ENCODE measurements at regions not wholly inside any gene's neighbourhood (a gene's known extent, or its start where the extent isn't known, plus 50 kb on each side); places are given as distances from the start of the nearest gene placed in this dataset.

- no peak for TF ChIP-seq CTCF (IDR thresholded peaks at IDR 0.05; ENCODE audit: extremely low read depth, insufficient read depth, missing control alignments)
- no peak for DNase-seq (ENCODE audit: low spot score)
- in situ Hi-C loops (cut with MboI; ENCODE audit: low pct_unique_long_range_greater_than_20kb, low sequenced_read_pairs, unreplicated experiment), result no loop called here
These were observed 389.4 kb upstream of the RORB start for GRCh38 chr9:74107692-74108091.

GRCh38 chr9:74115976-74116375 is 381.2 kb upstream of the RORB start:
- DNase-seq (ENCODE audit: low spot score), result no peak
- no peak for TF ChIP-seq CTCF (IDR thresholded peaks at IDR 0.05; ENCODE audit: extremely low read depth, insufficient read depth, missing control alignments)
- in situ Hi-C loops (cut with MboI; ENCODE audit: low pct_unique_long_range_greater_than_20kb, low sequenced_read_pairs, unreplicated experiment), result no loop called here

DNA sequence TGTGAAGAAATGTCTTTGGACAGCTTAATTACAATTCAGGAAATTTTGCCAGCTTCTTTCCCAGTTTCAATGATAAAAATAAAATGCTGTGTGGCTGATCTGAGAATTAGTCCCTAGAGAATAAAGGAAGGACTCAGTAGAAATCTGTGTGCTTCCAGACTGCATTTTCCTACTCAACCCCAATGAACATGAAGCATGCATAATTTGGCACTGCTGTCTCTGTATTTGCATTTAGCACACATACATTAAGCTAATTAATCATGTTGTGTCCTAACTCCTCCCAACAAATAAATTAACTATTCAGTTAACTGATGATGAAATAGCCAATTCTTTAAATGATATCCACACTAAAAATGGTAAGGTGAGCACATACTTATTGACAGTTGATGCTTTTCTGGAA is 380.0 kb upstream of the RORB start:
- in situ Hi-C loops (cut with MboI; ENCODE audit: low pct_unique_long_range_greater_than_20kb, low sequenced_read_pairs, unreplicated experiment), result no loop called here
- TF ChIP-seq CTCF (IDR thresholded peaks at IDR 0.05; ENCODE audit: extremely low read depth, insufficient read depth, missing control alignments), result no peak
- DNase-seq (ENCODE audit: low spot score), result no peak

- no peak for DNase-seq (ENCODE audit: low spot score)
- in situ Hi-C loops (cut with MboI; ENCODE audit: low pct_unique_long_range_greater_than_20kb, low sequenced_read_pairs, unreplicated experiment), result no loop called here
- TF ChIP-seq CTCF (IDR thresholded peaks at IDR 0.05; ENCODE audit: extremely low read depth, insufficient read depth, missing control alignments), result no peak
These were observed 379.4 kb upstream of the RORB start for GRCh38 chr9:74117731-74118130.

DNA sequence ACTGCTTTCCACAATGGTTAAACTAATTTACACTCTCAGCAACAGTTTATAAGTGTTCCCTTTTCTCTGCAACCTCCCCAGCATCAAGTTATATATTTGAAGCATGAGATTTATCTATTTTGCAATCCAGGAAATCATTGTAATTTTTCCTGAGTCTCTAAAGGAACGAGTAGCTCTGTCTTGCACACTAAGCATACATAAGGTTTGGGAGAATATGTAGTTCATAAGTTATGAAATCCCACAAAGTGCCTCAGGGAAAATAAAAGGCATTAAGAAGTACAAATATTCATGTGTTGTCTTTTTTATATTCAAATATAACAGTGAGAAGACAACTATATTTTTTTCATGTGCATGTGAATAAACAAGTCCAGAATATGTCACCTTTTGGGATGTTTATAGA is 377.1 kb upstream of the RORB start:
- in situ Hi-C loops (cut with MboI; ENCODE audit: low pct_unique_long_range_greater_than_20kb, low sequenced_read_pairs, unreplicated experiment), result no loop called here
- no peak for TF ChIP-seq CTCF (IDR thresholded peaks at IDR 0.05; ENCODE audit: extremely low read depth, insufficient read depth, missing control alignments)
- DNase-seq (ENCODE audit: low spot score), result no peak

DNA sequence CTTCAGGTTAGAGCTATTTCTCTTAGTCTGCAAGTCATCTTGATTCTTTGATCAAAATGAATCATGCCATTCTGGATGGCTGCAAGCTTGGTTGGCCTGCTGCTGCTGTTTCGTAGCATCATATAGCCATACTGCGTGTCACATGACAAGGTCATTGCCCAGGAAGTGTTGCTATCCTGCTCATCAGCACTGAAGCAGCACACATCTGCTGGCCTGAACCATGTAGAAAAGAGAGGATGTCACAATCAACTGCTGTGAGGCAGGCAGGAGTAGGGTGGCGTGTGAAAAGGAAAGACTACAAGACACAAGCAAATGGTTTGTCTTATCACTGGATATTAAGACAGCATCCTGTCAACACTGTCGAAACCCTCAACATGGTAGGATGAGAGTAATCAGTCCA is 376.7 kb upstream of the RORB start:
- in situ Hi-C loops (cut with MboI; ENCODE audit: low pct_unique_long_range_greater_than_20kb, low sequenced_read_pairs, unreplicated experiment), result no loop called here

More for the DNA sequence above, 376.7 kb upstream of the RORB start:
- no peak for DNase-seq (ENCODE audit: low spot score)
- TF ChIP-seq CTCF (IDR thresholded peaks at IDR 0.05; ENCODE audit: extremely low read depth, insufficient read depth, missing control alignments), result no peak
